Sigmoid colon (tissue), 6 donors: ENCODE measurements at regions not wholly inside any gene's neighbourhood (a gene's known extent, or its start where the extent isn't known, plus 50 kb on each side); places are given as distances from the start of the nearest gene placed in this dataset.

Experiments used
- DNase-seq: peaks from one replicate; pipeline ENCODE4 v3.0.0-alpha.2; 2019
- H3K27ac ChIP-seq, 4 donors: fragments of 200-600 bp; sonication (generic); one replicate each; pipeline ENCODE4 v1.5.1; 2016 to 2019; ENCODE audit warnings: mild to moderate bottlenecking in 1 of 4
- H3K27me3 ChIP-seq, 3 donors: fragments of 200-600 bp; sonication (generic); one replicate each; pipeline ENCODE4 v1.5.1; 2019; ENCODE audit warnings: mild to moderate bottlenecking in 1 of 3
- H3K36me3 ChIP-seq, 4 donors: fragments of 200-600 bp; sonication (generic); one replicate each; pipeline ENCODE4 v1.5.1; 2016 to 2019
- H3K4me1 ChIP-seq, 4 donors: fragments of 200-600 bp; sonication (generic); one replicate each; pipeline ENCODE4 v1.5.1; 2017 to 2019
- H3K4me3 ChIP-seq, 4 donors: fragments of 200-600 bp; sonication (generic); one replicate each; pipeline ENCODE4 v1.5.1; 2017 to 2019; ENCODE audit warnings: mild to moderate bottlenecking in 2 of 4, moderate library complexity in 1 of 4
- H3K9me3 ChIP-seq, 4 donors: fragments of 200-600 bp in 3 of 4; sonication (generic) in 3 of 4; one replicate each; pipeline versions ENCODE4 v1.5.1 to v1.6.1; 2013 to 2019
- CTCF ChIP-seq, 4 experiments: fragments of 450-650 bp in 3 of 4; fragments of 200-600 bp in 1 of 4; IDR thresholded peaks; one replicate each; pipeline ENCODE4 v1.5.1; 2016 to 2019; ENCODE audit warnings: antibody characterized with exemption in 4 of 4, mild to moderate bottlenecking in 3 of 4, moderate library complexity in 2 of 4
- EP300 ChIP-seq, 4 donors: sonication (generic); formaldehyde crosslinking; IDR thresholded peaks; one replicate each; pipeline ENCODE4 v1.6.1; 2017; ENCODE audit warnings: antibody characterized with exemption in 4 of 4
- POLR2A ChIP-seq, 2 donors: fragments of 450-650 bp; IDR thresholded peaks; one replicate each; pipeline ENCODE4 v1.6.1; 2016; ENCODE audit warnings: antibody characterized with exemption in 2 of 2, mild to moderate bottlenecking in 2 of 2, moderate library complexity in 2 of 2
- POLR2AphosphoS5 ChIP-seq, 4 donors: sonication (generic); formaldehyde crosslinking; IDR thresholded peaks; one replicate each; pipeline ENCODE4 v1.6.1; 2017; ENCODE audit warnings: antibody characterized with exemption in 4 of 4
- WGBS, 2 donors: extraction: QIAGEN DNeasy Blood & Tissue Kit; methylation state at CpG; one replicate each; pipeline ENCODE4 v1.1.7; 2013; 5-methylcytosine and 5-hydroxymethylcytosine counted together
- intact Hi-C: fragments of 100-400 bp; cut with DNase I; formaldehyde crosslinking; loops from one replicate; pipeline ENCODE4 v1.15.1; 2023
- donor health status: healthy with polysubstance abuse.
- donor health status: healthy.

GRCh38 chr16:76931186-76931585 lies 259.8 kb upstream of the MON1B start:
- Histone ChIP-seq H3K27me3 (no peaks in the 10 kb centered on the region), H3K27ac (no peak overlapping the region), H3K4me1 (no peaks in the 10 kb centered on the region), H3K36me3 (no peaks in the 10 kb centered on the region), H3K4me3 (no peak overlapping the region), H3K9me3 (no peaks in the 10 kb centered on the region)
- no peak for TF ChIP-seq EP300 (IDR thresholded peaks at IDR 0.05)
- no peak for TF ChIP-seq POLR2AphosphoS5 (IDR thresholded peaks at IDR 0.05)
- no peak for TF ChIP-seq CTCF (IDR thresholded peaks at IDR 0.05)
- TF ChIP-seq POLR2A (IDR thresholded peaks at IDR 0.05) = no peak
- intact Hi-C loops = no loop called here
- DNase-seq = no peak
- WGBS, 2 donors = 3 to 59% methylated on average over 1 of the region's 1 CpG

- no peak for DNase-seq
- Histone ChIP-seq H3K36me3 (no peaks in the 10 kb centered on the region), H3K27me3 (no peaks in the 10 kb centered on the region), H3K4me1 (no peaks in the 10 kb centered on the region), H3K4me3 (no peak overlapping the region), H3K27ac (no peak overlapping the region), H3K9me3 (no peaks in the 10 kb centered on the region)
- WGBS, 2 donors = 76 to 85% methylated on average over 1 of the region's 1 CpG
- TF ChIP-seq CTCF (IDR thresholded peaks at IDR 0.05) = no peak
- TF ChIP-seq EP300 (IDR thresholded peaks at IDR 0.05) = no peak
- TF ChIP-seq POLR2AphosphoS5 (IDR thresholded peaks at IDR 0.05) = no peak
- TF ChIP-seq POLR2A (IDR thresholded peaks at IDR 0.05) = no peak
- intact Hi-C loops = no loop called here
Observed at GRCh38 chr16:76932541-76933211, 258.3 kb upstream of the MON1B start.

GRCh38 chr16:76940251-76940650 lies 250.7 kb upstream of the MON1B start:
- H3K27ac ChIP-seq = no peak overlapping the region
- intact Hi-C loops = no loop called here
- H3K27me3 ChIP-seq = no peaks in the 10 kb centered on the region
- H3K4me3 ChIP-seq = no peak overlapping the region
- TF ChIP-seq POLR2AphosphoS5 (IDR thresholded peaks at IDR 0.05) (no peak), POLR2A (IDR thresholded peaks at IDR 0.05) (no peak), CTCF (IDR thresholded peaks at IDR 0.05) (no peak), EP300 (IDR thresholded peaks at IDR 0.05) (no peak)
- no peak for DNase-seq
- no peaks in the 10 kb centered on the region for H3K36me3 ChIP-seq
- no peaks in the 10 kb centered on the region for H3K9me3 ChIP-seq
- no peaks in the 10 kb centered on the region for H3K4me1 ChIP-seq
- 44 to 65% methylated on average over 1 of the region's 1 CpG for WGBS, 2 donors

GRCh38 chr16:76941113-76941512 lies 249.9 kb upstream of the MON1B start:
- Histone ChIP-seq H3K9me3 (no peaks in the 10 kb centered on the region), H3K27ac (no peak overlapping the region), H3K4me3 (no peak overlapping the region), H3K4me1 (no peaks in the 10 kb centered on the region), H3K27me3 (no peaks in the 10 kb centered on the region), H3K36me3 (no peaks in the 10 kb centered on the region)
- DNase-seq = no peak
- intact Hi-C loops = no loop called here
- TF ChIP-seq POLR2A (IDR thresholded peaks at IDR 0.05) (no peak), EP300 (IDR thresholded peaks at IDR 0.05) (no peak), POLR2AphosphoS5 (IDR thresholded peaks at IDR 0.05) (no peak), CTCF (IDR thresholded peaks at IDR 0.05) (no peak)
- 88 to 96% methylated on average over 1 of the region's 1 CpG for WGBS, 2 donors

- no peak overlapping the region for H3K27ac ChIP-seq
- no peak for DNase-seq
- intact Hi-C loops = no loop called here
- H3K4me1 ChIP-seq = peaks cover 0 to 5% (median 0%) of the 10 kb centered on the region in 4 donors
- 89 to 95% methylated on average over 4 of the region's 4 CpGs for WGBS, 2 donors
- H3K27me3 ChIP-seq = no peaks in the 10 kb centered on the region
- no peak overlapping the region for H3K4me3 ChIP-seq
- no peak for TF ChIP-seq POLR2AphosphoS5 (IDR thresholded peaks at IDR 0.05)
- no peak for TF ChIP-seq EP300 (IDR thresholded peaks at IDR 0.05)
- no peak for TF ChIP-seq POLR2A (IDR thresholded peaks at IDR 0.05)
- TF ChIP-seq CTCF (IDR thresholded peaks at IDR 0.05) = no peak
- no peaks in the 10 kb centered on the region for H3K9me3 ChIP-seq
- H3K36me3 ChIP-seq = no peaks in the 10 kb centered on the region
Observed at GRCh38 chr16:76942089-76942488, 248.9 kb upstream of the MON1B start.
